ENCODE measurements at regions not wholly inside any gene's neighbourhood (a gene's known extent, or its start where the extent isn't known, plus 50 kb on each side); places are given as distances from the start of the nearest gene placed in this dataset.

- TF ChIP-seq CTCF (IDR thresholded peaks at IDR 0.05; ENCODE audit: low read depth, low read length) (no peak), POLR2A (IDR thresholded peaks at IDR 0.05; ENCODE audit: extremely low read depth, insufficient read length) (no peak), MYC (IDR thresholded peaks at IDR 0.05; ENCODE audit: low read depth, low read length) (no peak), MAX (IDR thresholded peaks at IDR 0.05; ENCODE audit: low read depth, low read length) (no peak)
Observed at GRCh38 chr5:84688566-84688965, 303.9 kb upstream of the EDIL3 start.
